ENCODE measurements at regions not wholly inside any gene's neighbourhood (a gene's known extent, or its start where the extent isn't known, plus 50 kb on each side); places are given as distances from the start of the nearest gene placed in this dataset.

GRCh38 chr11:127643268-127644058 is 642.9 kb upstream of the KIRREL3 start:
- ATAC-seq (no peak), DNase-seq (no peak)
- no peaks in the 10 kb centered on the region for H3K9me3 Mint-ChIP-seq
- H3K36me3 Mint-ChIP-seq (ENCODE audit: low read depth) = no peaks in the 10 kb centered on the region
- POLR2A ChIA-PET = no interaction called here
- H3K4me1 Mint-ChIP-seq (ENCODE audit: low read depth) = no peaks in the 10 kb centered on the region
- no peaks in the 10 kb centered on the region for H3K27me3 Mint-ChIP-seq
- H3K27ac Mint-ChIP-seq = no peak overlapping the region
- no peak overlapping the region for H3K4me3 Mint-ChIP-seq
- intact Hi-C loops (cut with micrococcal nuclease) = no loop called here
- CTCF ChIA-PET = no interaction called here
- TF ChIP-seq CTCF (IDR thresholded peaks at IDR 0.05) = no peak

GRCh38 chr11:127640561-127641451 is 640.2 kb upstream of the KIRREL3 start:
- Mint-ChIP-seq H3K27me3 (no peaks in the 10 kb centered on the region), H3K9me3 (no peaks in the 10 kb centered on the region), H3K36me3 (ENCODE audit: low read depth) (no peaks in the 10 kb centered on the region), H3K27ac (no peak overlapping the region), H3K4me1 (ENCODE audit: low read depth) (no peaks in the 10 kb centered on the region), H3K4me3 (no peak overlapping the region)
- DNase-seq (no peak), ATAC-seq (no peak)
- intact Hi-C loops (cut with micrococcal nuclease) = no loop called here
- CTCF ChIA-PET = no interaction called here
- TF ChIP-seq CTCF (IDR thresholded peaks at IDR 0.05) = no peak
- POLR2A ChIA-PET = no interaction called here

GRCh38 chr11:127639916-127640315 is 639.3 kb upstream of the KIRREL3 start:
- Mint-ChIP-seq H3K9me3 (no peaks in the 10 kb centered on the region), H3K27ac (no peak overlapping the region), H3K27me3 (no peaks in the 10 kb centered on the region), H3K4me1 (ENCODE audit: low read depth) (no peaks in the 10 kb centered on the region), H3K4me3 (no peak overlapping the region), H3K36me3 (ENCODE audit: low read depth) (no peaks in the 10 kb centered on the region)
- no peak for TF ChIP-seq CTCF (IDR thresholded peaks at IDR 0.05)
- ATAC-seq (no peak), DNase-seq (no peak)
- intact Hi-C loops (cut with micrococcal nuclease) = no loop called here
- ChIA-PET CTCF (no interaction called here), POLR2A (no interaction called here)

- CTCF ChIA-PET = no interaction called here
- TF ChIP-seq CTCF (IDR thresholded peaks at IDR 0.05) = no peak
- Mint-ChIP-seq H3K27me3 (no peaks in the 10 kb centered on the region), H3K4me1 (ENCODE audit: low read depth) (no peaks in the 10 kb centered on the region), H3K27ac (no peak overlapping the region), H3K36me3 (ENCODE audit: low read depth) (no peaks in the 10 kb centered on the region), H3K9me3 (no peaks in the 10 kb centered on the region), H3K4me3 (no peak overlapping the region)
- no peak for ATAC-seq
- POLR2A ChIA-PET = no interaction called here
- no peak for DNase-seq
- intact Hi-C loops (cut with micrococcal nuclease) = no loop called here
Observed at GRCh38 chr11:127632976-127633680, 632.6 kb upstream of the KIRREL3 start.
